Uterus (tissue), 2 donors: ENCODE measurements at regions not wholly inside any gene's neighbourhood (a gene's known extent, or its start where the extent isn't known, plus 50 kb on each side); places are given as distances from the start of the nearest gene placed in this dataset.

Experiments used
- POLR2A ChIP-seq, 2 donors: fragments of 450-650 bp; IDR thresholded peaks; one replicate each; pipeline ENCODE4 v1.6.1; 2016; ENCODE audit warnings: antibody characterized with exemption in 2 of 2, mild to moderate bottlenecking in 1 of 2, moderate library complexity in 1 of 2
- TF ChIP-seq, protein P1 (sequence below), 4 experiments: fragments of 200-600 bp in 2 of 4; fragments of 450-650 bp in 2 of 4; sonication (generic) in 2 of 4; IDR thresholded peaks; one replicate each; pipeline ENCODE4 v1.5.1; 2016 to 2019; ENCODE audit warnings: antibody characterized with exemption in 4 of 4, mild to moderate bottlenecking in 2 of 4, moderate library complexity in 1 of 4

DNA sequence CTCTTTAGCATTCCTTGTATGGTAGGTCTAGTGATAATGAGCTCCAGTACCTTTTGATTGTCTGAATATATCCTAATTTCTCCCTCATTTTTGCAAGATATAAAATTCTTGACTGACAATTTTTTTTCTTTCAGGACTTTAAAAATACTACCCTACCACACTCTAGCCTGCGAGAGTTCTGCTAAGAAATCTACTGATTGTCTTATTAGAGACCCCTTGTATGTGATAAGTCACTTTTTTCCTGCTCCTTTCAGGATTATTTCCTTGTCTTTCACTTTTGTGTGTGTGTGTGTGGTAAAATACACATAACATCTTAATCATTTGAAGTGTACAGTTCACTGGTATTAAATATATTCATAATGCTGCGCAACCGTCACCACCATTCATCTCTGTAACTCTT lies 68.7 kb upstream of the PPP1R9A start:
- TF ChIP-seq, protein P1, sequence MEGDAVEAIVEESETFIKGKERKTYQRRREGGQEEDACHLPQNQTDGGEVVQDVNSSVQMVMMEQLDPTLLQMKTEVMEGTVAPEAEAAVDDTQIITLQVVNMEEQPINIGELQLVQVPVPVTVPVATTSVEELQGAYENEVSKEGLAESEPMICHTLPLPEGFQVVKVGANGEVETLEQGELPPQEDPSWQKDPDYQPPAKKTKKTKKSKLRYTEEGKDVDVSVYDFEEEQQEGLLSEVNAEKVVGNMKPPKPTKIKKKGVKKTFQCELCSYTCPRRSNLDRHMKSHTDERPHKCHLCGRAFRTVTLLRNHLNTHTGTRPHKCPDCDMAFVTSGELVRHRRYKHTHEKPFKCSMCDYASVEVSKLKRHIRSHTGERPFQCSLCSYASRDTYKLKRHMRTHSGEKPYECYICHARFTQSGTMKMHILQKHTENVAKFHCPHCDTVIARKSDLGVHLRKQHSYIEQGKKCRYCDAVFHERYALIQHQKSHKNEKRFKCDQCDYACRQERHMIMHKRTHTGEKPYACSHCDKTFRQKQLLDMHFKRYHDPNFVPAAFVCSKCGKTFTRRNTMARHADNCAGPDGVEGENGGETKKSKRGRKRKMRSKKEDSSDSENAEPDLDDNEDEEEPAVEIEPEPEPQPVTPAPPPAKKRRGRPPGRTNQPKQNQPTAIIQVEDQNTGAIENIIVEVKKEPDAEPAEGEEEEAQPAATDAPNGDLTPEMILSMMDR (IDR thresholded peaks at IDR 0.05): no peak
- TF ChIP-seq POLR2A (IDR thresholded peaks at IDR 0.05): no peak
